ENCODE measurements at regions not wholly inside any gene's neighbourhood (a gene's known extent, or its start where the extent isn't known, plus 50 kb on each side); places are given as distances from the start of the nearest gene placed in this dataset.
"Not testable (repeated sequence)": the region's sequence is repeated elsewhere in the genome, so short reads cannot be mapped to it uniquely, and the experiment has no call there.

- not testable (repeated sequence) for DNase-seq (ENCODE audit: low read depth in 3 of 3, low spot score in 1 of 3)
Observed at GRCh38 chr17:20731131-20731530, 151.6 kb downstream of the CDRT15L2 start.

GRCh38 chr17:20733923-20734322 lies 154.4 kb downstream of the CDRT15L2 start:
- DNase-seq (ENCODE audit: low read depth in 3 of 3, low spot score in 1 of 3), result no peak

GRCh38 chr17:20735796-20736195 lies 156.3 kb downstream of the CDRT15L2 start:
- no peak for DNase-seq (ENCODE audit: low read depth in 3 of 3, low spot score in 1 of 3)

GRCh38 chr17:20737636-20738035 lies 158.1 kb downstream of the CDRT15L2 start:
- DNase-seq (ENCODE audit: low read depth in 3 of 3, low spot score in 1 of 3), result not testable (repeated sequence)

GRCh38 chr17:20771104-20771503 lies 191.6 kb downstream of the CDRT15L2 start:
- DNase-seq (ENCODE audit: low read depth in 3 of 3, low spot score in 1 of 3), result no peak

- DNase-seq (ENCODE audit: low read depth in 3 of 3, low spot score in 1 of 3), result no peak
Observed at GRCh38 chr17:20774472-20775135, 195.1 kb downstream of the CDRT15L2 start.

- no peak for DNase-seq (ENCODE audit: low read depth in 3 of 3, low spot score in 1 of 3)
Observed at GRCh38 chr17:20775331-20775730, 195.8 kb downstream of the CDRT15L2 start.

- DNase-seq (ENCODE audit: low read depth in 3 of 3, low spot score in 1 of 3), result no peak
Observed at GRCh38 chr17:20779521-20779920, 200.0 kb downstream of the CDRT15L2 start.

- DNase-seq (ENCODE audit: low read depth in 3 of 3, low spot score in 1 of 3), result no peak
Observed at GRCh38 chr17:20781260-20781659, 201.7 kb downstream of the CDRT15L2 start.

- DNase-seq (ENCODE audit: low read depth in 3 of 3, low spot score in 1 of 3), result not testable (repeated sequence)
Observed at GRCh38 chr17:20781869-20782268, 202.3 kb downstream of the CDRT15L2 start.

GRCh38 chr17:20783091-20783490 lies 203.6 kb downstream of the CDRT15L2 start:
- DNase-seq (ENCODE audit: low read depth in 3 of 3, low spot score in 1 of 3), result no peak

- no peak for DNase-seq (ENCODE audit: low read depth in 3 of 3, low spot score in 1 of 3)
Observed at GRCh38 chr17:20784100-20784665, 204.7 kb downstream of the CDRT15L2 start.

GRCh38 chr17:20787281-20787680 lies 207.8 kb downstream of the CDRT15L2 start:
- no peak for DNase-seq (ENCODE audit: low read depth in 3 of 3, low spot score in 1 of 3)

GRCh38 chr17:20791626-20792025 lies 212.1 kb downstream of the CDRT15L2 start:
- DNase-seq (ENCODE audit: low read depth in 3 of 3, low spot score in 1 of 3), result no peak

- not testable (repeated sequence) for DNase-seq (ENCODE audit: low read depth in 3 of 3, low spot score in 1 of 3)
Observed at GRCh38 chr17:20794532-20794931, 215.0 kb downstream of the CDRT15L2 start.

- no peak for DNase-seq (ENCODE audit: low read depth in 3 of 3, low spot score in 1 of 3)
Observed at GRCh38 chr17:20797292-20797691, 217.8 kb downstream of the CDRT15L2 start.

- no peak for DNase-seq (ENCODE audit: low read depth in 3 of 3, low spot score in 1 of 3)
Observed at GRCh38 chr17:20800146-20800545, 220.6 kb downstream of the CDRT15L2 start.

GRCh38 chr17:20805751-20806150 lies 226.2 kb downstream of the CDRT15L2 start:
- DNase-seq (ENCODE audit: low read depth in 3 of 3, low spot score in 1 of 3), result no peak

GRCh38 chr17:20807566-20807965 lies 228.0 kb downstream of the CDRT15L2 start:
- not testable (repeated sequence) for DNase-seq (ENCODE audit: low read depth in 3 of 3, low spot score in 1 of 3)

- DNase-seq (ENCODE audit: low read depth in 3 of 3, low spot score in 1 of 3), result not testable (repeated sequence)
Observed at GRCh38 chr17:20815410-20815809, 227.4 kb downstream of the USP22 start.

GRCh38 chr17:20823905-20824304 lies 218.9 kb downstream of the USP22 start:
- no peak for DNase-seq (ENCODE audit: low read depth in 3 of 3, low spot score in 1 of 3)

GRCh38 chr17:20825539-20825938 lies 217.3 kb downstream of the USP22 start:
- DNase-seq (ENCODE audit: low read depth in 3 of 3, low spot score in 1 of 3), result no peak

GRCh38 chr17:20840453-20840852 lies 202.4 kb downstream of the USP22 start:
- not testable (repeated sequence) for DNase-seq (ENCODE audit: low read depth in 3 of 3, low spot score in 1 of 3)
